Transverse colon (tissue), 4 donors: ENCODE measurements at regions not wholly inside any gene's neighbourhood (a gene's known extent, or its start where the extent isn't known, plus 50 kb on each side); places are given as distances from the start of the nearest gene placed in this dataset.

Experiments used
- DNase-seq: peaks from one replicate; pipeline ENCODE4 v3.0.0-alpha.2; 2019
- H3K27ac ChIP-seq, 4 donors: fragments of 200-600 bp; sonication (generic); 2 replicates each; pipeline ENCODE4 v1.5.1; 2016 to 2018; ENCODE audit warnings: inconsistent platforms in 4 of 4
- H3K27me3 ChIP-seq: fragments of 200-600 bp; sonication (generic); 2 replicates; pipeline ENCODE4 v1.5.1; 2017; ENCODE audit warnings: inconsistent platforms
- H3K36me3 ChIP-seq, 4 donors: fragments of 200-600 bp; sonication (generic); 2 replicates each; pipeline ENCODE4 v1.5.1; 2017 to 2019; ENCODE audit warnings: inconsistent platforms in 4 of 4
- H3K4me1 ChIP-seq, 4 donors: fragments of 200-600 bp; sonication (generic); 2 replicates each; pipeline ENCODE4 v1.5.1; 2017 to 2020; ENCODE audit warnings: inconsistent platforms in 4 of 4
- H3K4me3 ChIP-seq, 4 donors: fragments of 200-600 bp; sonication (generic); 1 replicate in 1 of 4; 2 replicates in 3 of 4; pipeline versions ENCODE4 v1.5.1 to v1.6.1; 2017 to 2019; ENCODE audit warnings: inconsistent platforms in 4 of 4
- H3K9me3 ChIP-seq, 2 donors: fragments of 200-600 bp; sonication (generic); 2 replicates each; pipeline ENCODE4 v1.5.1; 2017 to 2019; ENCODE audit warnings: inconsistent platforms in 2 of 2
- CTCF ChIP-seq, 5 experiments: fragments of 200-600 bp in 3 of 5; fragments of 450-650 bp in 2 of 5; sonication (generic) in 3 of 5; IDR thresholded peaks; 1 replicate in 2 of 5; 2 replicates in 3 of 5; pipeline ENCODE4 v1.5.1; 2016 to 2017; ENCODE audit warnings: antibody characterized with exemption in 5 of 5, inconsistent platforms in 3 of 5, mild to moderate bottlenecking in 2 of 5, moderate library complexity in 1 of 5
- EP300 ChIP-seq: sonication (generic); formaldehyde crosslinking; IDR thresholded peaks from one replicate; pipeline ENCODE4 v1.6.1; 2017; ENCODE audit warnings: antibody characterized with exemption, low read depth
- POLR2A ChIP-seq: fragments of 450-650 bp; IDR thresholded peaks from one replicate; pipeline ENCODE4 v1.6.1; 2016; ENCODE audit warnings: antibody characterized with exemption, mild to moderate bottlenecking, moderate library complexity
- POLR2AphosphoS5 ChIP-seq, 3 donors: sonication (generic); formaldehyde crosslinking; IDR thresholded peaks; one replicate each; pipeline ENCODE4 v1.6.1; 2016; ENCODE audit warnings: antibody characterized with exemption in 3 of 3
- WGBS, 2 donors: methylation state at CpG; one replicate each; pipeline ENCODE4 v1.1.5; 2018; ENCODE audit warnings: low coverage in 1 of 2; 5-methylcytosine and 5-hydroxymethylcytosine counted together
- in situ Hi-C, 4 donors: fragments of 200-750 bp; cut with MboI; loops; one replicate each; pipeline versions ENCODE4 v1.15.0 to v1.15.1; 2017; ENCODE audit warnings: low sequenced_read_pairs in 3 of 4, low pct_ligation_motif_present in 1 of 4, low pct_unique_long_range_greater_than_20kb in 1 of 4
- intact Hi-C: fragments of 100-400 bp; cut with DNase I; formaldehyde crosslinking; loops from one replicate; pipeline ENCODE4 v1.15.1; 2023; ENCODE audit warnings: low total_unique reads

- in situ Hi-C loops, result no loop called here
- peaks cover 0 to 5% (median 0%) of the 10 kb centered on the region in 4 donors for H3K4me1 ChIP-seq
- intact Hi-C loops, result no loop called here
- DNase-seq, result no peak
- H3K4me3 ChIP-seq, result no peak overlapping the region
- no peaks in the 10 kb centered on the region for H3K9me3 ChIP-seq
- H3K27ac ChIP-seq, result no peak overlapping the region
- no peaks in the 10 kb centered on the region for H3K36me3 ChIP-seq
- H3K27me3 ChIP-seq, result no peaks in the 10 kb centered on the region
- TF ChIP-seq CTCF (IDR thresholded peaks at IDR 0.05), result no peak
- no peak for TF ChIP-seq EP300
- no peak for TF ChIP-seq POLR2A
- no peak for TF ChIP-seq POLR2AphosphoS5 (IDR thresholded peaks at IDR 0.05)
- 95% methylated on average over 8 of the region's 8 CpGs; no CpG with 5 or more reads in 1 of the 2 donors for WGBS, 2 donors
Observed at GRCh38 chr22:26797910-26798309, 140.5 kb downstream of the MIAT start.

GRCh38 chr22:26798462-26799065, 141.2 kb downstream of the MIAT start:
- Histone ChIP-seq H3K4me1 (peaks cover 0 to 5% (median 0%) of the 10 kb centered on the region in 4 donors), H3K27me3 (no peaks in the 10 kb centered on the region), H3K27ac (no peak overlapping the region), H3K36me3 (no peaks in the 10 kb centered on the region), H3K4me3 (no peak overlapping the region), H3K9me3 (no peaks in the 10 kb centered on the region)
- intact Hi-C loops (no loop called here), in situ Hi-C loops (no loop called here)
- WGBS, 2 donors, result 20 to 56% methylated on average over 2 to 19 of the region's 19 CpGs
- DNase-seq, result peak; percentile 54
- no peak for TF ChIP-seq EP300
- no peak for TF ChIP-seq POLR2A
- TF ChIP-seq CTCF (IDR thresholded peaks at IDR 0.05), result no peak
- TF ChIP-seq POLR2AphosphoS5 (IDR thresholded peaks at IDR 0.05), result no peak

- no peak for DNase-seq
- no peaks in the 10 kb centered on the region for H3K9me3 ChIP-seq
- in situ Hi-C loops (no loop called here), intact Hi-C loops (no loop called here)
- no peak overlapping the region for H3K27ac ChIP-seq
- H3K4me1 ChIP-seq, result peaks cover 0 to 5% (median 0%) of the 10 kb centered on the region in 4 donors
- 36% methylated on average over 7 of the region's 7 CpGs; no CpG with 5 or more reads in 1 of the 2 donors for WGBS, 2 donors
- no peaks in the 10 kb centered on the region for H3K27me3 ChIP-seq
- TF ChIP-seq POLR2A, result no peak
- TF ChIP-seq EP300, result no peak
- no peak for TF ChIP-seq POLR2AphosphoS5 (IDR thresholded peaks at IDR 0.05)
- no peak for TF ChIP-seq CTCF (IDR thresholded peaks at IDR 0.05)
- H3K4me3 ChIP-seq, result no peak overlapping the region
- no peaks in the 10 kb centered on the region for H3K36me3 ChIP-seq
Observed at GRCh38 chr22:26800858-26801257, 143.5 kb downstream of the MIAT start.

GRCh38 chr22:26801449-26801848, 144.1 kb downstream of the MIAT start:
- in situ Hi-C loops (no loop called here), intact Hi-C loops (no loop called here)
- Histone ChIP-seq H3K27me3 (no peaks in the 10 kb centered on the region), H3K27ac (no peak overlapping the region), H3K4me1 (peaks cover 0 to 5% (median 0%) of the 10 kb centered on the region in 4 donors), H3K36me3 (no peaks in the 10 kb centered on the region), H3K9me3 (no peaks in the 10 kb centered on the region), H3K4me3 (no peak overlapping the region)
- 60 to 93% methylated on average over 1 of the region's 1 CpG for WGBS, 2 donors
- no peak for TF ChIP-seq POLR2A
- no peak for TF ChIP-seq EP300
- no peak for TF ChIP-seq POLR2AphosphoS5 (IDR thresholded peaks at IDR 0.05)
- TF ChIP-seq CTCF (IDR thresholded peaks at IDR 0.05), result no peak
- no peak for DNase-seq
